Lower lobe of right lung (tissue), 2 donors: ENCODE measurements at regions not wholly inside any gene's neighbourhood (a gene's known extent, or its start where the extent isn't known, plus 50 kb on each side); places are given as distances from the start of the nearest gene placed in this dataset.

Source experiments
- ATAC-seq, 2 donors: fragments of 200-7000 bp; cut with Tn5 transposase; one replicate each; pipeline ENCODE4 v1.9.1; 2020 to 2022; ENCODE audit warnings: mild to moderate bottlenecking in 2 of 2, moderate library complexity in 2 of 2
- DNase-seq: peaks from one replicate; pipeline ENCODE4 v3.0.0-alpha.2; 2020
- H3K27ac ChIP-seq: fragments of 200-600 bp; one replicate; pipeline ENCODE4 v1.8.0; 2022
- H3K27me3 ChIP-seq: fragments of 200-600 bp; one replicate; pipeline ENCODE4 v1.8.0; 2022; ENCODE audit warnings: low read depth
- H3K36me3 ChIP-seq: fragments of 200-600 bp; one replicate; pipeline ENCODE4 v1.8.0; 2022; ENCODE audit warnings: mild to moderate bottlenecking
- H3K4me1 ChIP-seq: fragments of 200-600 bp; one replicate; pipeline ENCODE4 v1.8.0; 2022
- H3K4me3 ChIP-seq: fragments of 200-600 bp; one replicate; pipeline ENCODE4 v1.8.0; 2022; ENCODE audit warnings: mild to moderate bottlenecking
- H3K9me3 ChIP-seq: fragments of 200-600 bp; one replicate; pipeline ENCODE4 v1.8.0; 2022
- CTCF ChIP-seq: fragments of 200-600 bp; IDR thresholded peaks from one replicate; pipeline ENCODE4 v1.8.0; 2022; ENCODE audit warnings: antibody characterized with exemption, mild to moderate bottlenecking
- intact Hi-C: fragments of 100-400 bp; cut with DNase I; formaldehyde crosslinking; loops from one replicate; pipeline ENCODE4 v1.11.0; 2022
- donor health status: DM: no; HTN: yes; CAD: no; lungs with severe emphysema.

DNA sequence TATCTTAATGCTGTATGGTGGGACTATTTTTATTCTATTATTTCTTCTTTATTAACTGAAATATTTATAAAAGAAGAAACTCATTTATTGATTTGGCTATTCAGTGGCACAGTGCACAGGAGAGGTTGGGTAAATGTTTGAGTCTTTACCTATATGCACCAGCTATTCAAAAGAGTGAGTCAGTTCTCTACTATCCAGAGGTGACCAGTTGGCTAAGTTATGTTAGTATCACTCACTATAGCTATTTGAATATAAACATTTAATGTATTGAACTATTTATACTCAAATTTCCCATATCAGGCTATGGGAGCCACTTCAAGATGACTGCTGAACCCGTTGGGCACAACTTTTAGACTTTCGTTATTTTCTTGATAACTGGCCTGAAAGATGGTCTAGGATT lies 106.1 kb upstream of the VEGFC start:
- no peaks in the 10 kb centered on the region for H3K4me1 ChIP-seq
- DNase-seq (no peak), ATAC-seq (no peak)
- H3K27me3 ChIP-seq: no peaks in the 10 kb centered on the region
- H3K36me3 ChIP-seq: no peaks in the 10 kb centered on the region
- no peak overlapping the region for H3K4me3 ChIP-seq
- intact Hi-C loops: no loop called here
- no peaks in the 10 kb centered on the region for H3K9me3 ChIP-seq
- no peak overlapping the region for H3K27ac ChIP-seq
- no peak for TF ChIP-seq CTCF

DNA sequence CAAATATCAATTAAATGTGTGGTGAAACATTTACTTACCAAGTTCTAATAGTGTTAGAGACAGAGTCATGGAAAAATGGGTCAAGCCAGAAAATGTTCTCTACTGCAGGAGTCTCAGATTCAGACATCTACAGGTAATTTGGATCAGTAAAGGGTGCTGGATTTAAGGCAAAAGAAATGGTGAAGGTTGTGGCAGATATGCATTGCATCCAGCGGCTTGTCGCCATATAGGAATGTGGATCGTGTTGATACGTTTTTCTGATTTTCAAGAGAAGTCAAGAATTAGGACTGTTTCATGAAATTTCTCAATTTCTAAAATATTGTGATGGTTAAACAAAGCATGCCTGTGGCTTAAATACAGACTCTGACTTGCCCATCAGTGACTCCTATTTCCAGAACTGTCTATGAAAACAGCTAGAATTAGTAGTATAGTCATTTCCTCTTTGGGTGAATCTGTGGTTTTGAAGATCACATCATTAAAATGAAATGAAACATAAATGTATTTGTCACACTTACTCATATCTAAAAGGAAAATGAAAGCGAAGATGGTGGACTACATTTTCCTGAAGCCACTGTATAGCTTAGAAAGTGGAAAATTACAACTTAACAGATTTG lies 110.1 kb upstream of the VEGFC start:
- Histone ChIP-seq H3K4me3 (no peak overlapping the region), H3K4me1 (no peaks in the 10 kb centered on the region), H3K27me3 (no peaks in the 10 kb centered on the region), H3K36me3 (no peaks in the 10 kb centered on the region), H3K9me3 (no peaks in the 10 kb centered on the region), H3K27ac (no peak overlapping the region)
- TF ChIP-seq CTCF: no peak
- DNase-seq (no peak), ATAC-seq (no peak)
- intact Hi-C loops: no loop called here

DNA sequence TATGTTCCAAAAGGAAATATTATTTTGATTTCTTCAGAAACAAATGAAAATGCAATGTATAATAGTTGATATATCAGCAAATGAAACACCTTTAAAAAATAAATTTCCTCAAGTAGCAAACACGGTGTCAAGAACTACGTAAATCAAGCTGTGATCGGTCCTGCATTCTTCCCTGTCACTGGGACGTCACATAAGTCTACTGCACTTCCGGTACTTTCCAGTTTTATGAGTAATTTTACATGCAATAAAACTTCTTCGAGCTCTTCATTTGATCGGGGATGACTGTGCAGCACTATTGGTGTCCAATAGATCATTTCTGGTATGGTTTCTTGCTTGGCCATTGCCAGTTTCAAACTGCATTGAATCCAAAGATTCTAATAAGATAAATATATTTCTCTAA lies 114.0 kb upstream of the VEGFC start:
- DNase-seq (no peak), ATAC-seq (no peak)
- H3K27ac ChIP-seq: no peak overlapping the region
- no peaks in the 10 kb centered on the region for H3K4me1 ChIP-seq
- no peak overlapping the region for H3K4me3 ChIP-seq
- H3K36me3 ChIP-seq: no peaks in the 10 kb centered on the region
- TF ChIP-seq CTCF: no peak
- intact Hi-C loops: no loop called here
- H3K27me3 ChIP-seq: no peaks in the 10 kb centered on the region
- no peaks in the 10 kb centered on the region for H3K9me3 ChIP-seq

DNA sequence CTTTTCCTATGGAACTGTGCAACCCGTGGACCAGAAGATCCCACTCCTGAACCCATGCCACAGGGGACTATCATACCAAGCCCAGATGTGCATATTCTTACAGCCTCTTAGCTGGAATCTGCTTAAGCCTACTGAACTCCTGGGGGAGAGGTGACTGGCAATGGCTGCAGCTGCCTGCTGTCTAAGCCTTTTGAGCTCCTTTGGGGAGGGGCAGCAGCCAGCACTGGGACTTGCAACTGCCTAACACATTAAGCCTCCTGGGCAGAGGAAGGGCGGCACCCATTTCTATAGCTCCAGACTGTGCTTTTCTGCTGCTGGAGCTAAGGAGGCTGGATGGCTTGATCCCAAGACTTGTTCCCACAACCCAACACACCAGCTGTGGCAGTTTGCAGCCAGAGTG lies 117.9 kb upstream of the VEGFC start:
- intact Hi-C loops: no loop called here
- no peaks in the 10 kb centered on the region for H3K4me1 ChIP-seq
- peaks cover 3% of the 10 kb centered on the region for H3K9me3 ChIP-seq
- ATAC-seq (no peak), DNase-seq (no peak)
- H3K27ac ChIP-seq: no peak overlapping the region
- H3K4me3 ChIP-seq: no peak overlapping the region
- no peaks in the 10 kb centered on the region for H3K27me3 ChIP-seq
- TF ChIP-seq CTCF: no peak
- no peaks in the 10 kb centered on the region for H3K36me3 ChIP-seq

- intact Hi-C loops: no loop called here
- DNase-seq: no peak
- no peak for TF ChIP-seq CTCF
- Histone ChIP-seq H3K9me3 (peaks cover 7% of the 10 kb centered on the region), H3K36me3 (no peaks in the 10 kb centered on the region), H3K4me1 (no peaks in the 10 kb centered on the region), H3K4me3 (no peak overlapping the region), H3K27ac (no peak overlapping the region), H3K27me3 (no peaks in the 10 kb centered on the region)
- no peak for ATAC-seq
Observed at GRCh38 chr4:176919631-176920030, 126.9 kb upstream of the VEGFC start.

GRCh38 chr4:176920694-176921093 lies 128.0 kb upstream of the VEGFC start:
- Histone ChIP-seq H3K36me3 (no peaks in the 10 kb centered on the region), H3K4me1 (no peaks in the 10 kb centered on the region), H3K27ac (no peak overlapping the region), H3K4me3 (no peak overlapping the region), H3K9me3 (peaks cover 4% of the 10 kb centered on the region), H3K27me3 (no peaks in the 10 kb centered on the region)
- DNase-seq: no peak
- ATAC-seq: no peak
- intact Hi-C loops: no loop called here
- no peak for TF ChIP-seq CTCF
